Caco-2 (cell line): ENCODE measurements at regions not wholly inside any gene's neighbourhood (a gene's known extent, or its start where the extent isn't known, plus 50 kb on each side); places are given as distances from the start of the nearest gene placed in this dataset.

Experiments
- BruUV-seq: library from RNA; stranded (reverse); fragments of 400-500 nt; replicated peaks from 2 replicates; lab custom pipeline; 2021; lab: Mats Ljungman, UMichigan
- CTCF ChIA-PET: fragments of 300-600 bp; sonication (Branson Sonifier 250); formaldehyde crosslinking; loops from one replicate; lab custom pipeline; 2022; ENCODE audit warnings: antibody characterized with exemption; lab: Charles Lee
- POLR2A ChIA-PET: fragments of 300-600 bp; sonication (Branson Sonifier 250); formaldehyde crosslinking; loops from one replicate; lab custom pipeline; 2022; ENCODE audit warnings: antibody characterized with exemption; lab: Charles Lee
- DNase-seq, 2 experiments: peaks; one replicate each; pipeline versions ENCODE4 v3.0.0 to v3.0.0-alpha.2; 2020 to 2022
- H3K27me3 ChIP-seq: replicated peaks from 2 replicates; pipeline ENCODE4 v1.6.0; 2011; ENCODE audit warnings: low read length; ENCODE audit not compliant: control insufficient read depth, insufficient read depth
- H3K36me3 ChIP-seq: 2 replicates; pipeline ENCODE4 v1.5.1; 2011; ENCODE audit warnings: low read length; ENCODE audit not compliant: control insufficient read depth, insufficient read depth
- H3K4me1 ChIP-seq: fragments of 250-450 bp; sonication (Bioruptor Pico); 2 replicates; pipeline ENCODE4 v1.5.1; 2020; ENCODE audit warnings: mild to moderate bottlenecking
- H3K4me3 ChIP-seq: 2 replicates; pipeline ENCODE4 v1.5.1; 2011; ENCODE audit warnings: low read depth, mild to moderate bottlenecking, control low read depth, low read length
- H3K9me3 ChIP-seq: fragments of 250-450 bp; sonication (Bioruptor Pico); 2 replicates; pipeline ENCODE4 v1.5.1; 2020; ENCODE audit warnings: mild to moderate bottlenecking, moderate library complexity
- H3K27ac Mint-ChIP-seq: one replicate; pipeline ENCODE4 v1.8.0; 2022; ENCODE audit warnings: mixed read lengths; ENCODE audit not compliant: unreplicated experiment
- H3K27me3 Mint-ChIP-seq: one replicate; pipeline ENCODE4 v1.8.0; 2022; ENCODE audit warnings: mixed read lengths; ENCODE audit not compliant: insufficient read depth, unreplicated experiment
- H3K36me3 Mint-ChIP-seq: one replicate; pipeline ENCODE4 v1.8.0; 2022; ENCODE audit warnings: mild to moderate bottlenecking, mixed read lengths; ENCODE audit not compliant: insufficient read depth, unreplicated experiment
- H3K4me1 Mint-ChIP-seq: one replicate; pipeline ENCODE4 v1.8.0; 2022; ENCODE audit warnings: low read depth, mixed read lengths; ENCODE audit not compliant: unreplicated experiment
- H3K4me3 Mint-ChIP-seq: one replicate; pipeline ENCODE4 v1.8.0; 2022; ENCODE audit warnings: mild to moderate bottlenecking, moderate library complexity, mixed read lengths; ENCODE audit not compliant: unreplicated experiment
- H3K9me3 Mint-ChIP-seq: one replicate; pipeline ENCODE4 v1.8.0; 2022; ENCODE audit warnings: mixed read lengths; ENCODE audit not compliant: unreplicated experiment
- CTCF ChIP-seq, 2 experiments: fragments of 200-600 bp in 1 of 2; IDR thresholded peaks; 1 replicate in 1 of 2; 2 replicates in 1 of 2; pipeline versions ENCODE4 v1.5.1 to v1.8.0; 2011 to 2022; ENCODE audit warnings: antibody characterized with exemption in 1 of 2, control low read depth in 1 of 2, inconsistent platforms in 1 of 2, low read depth in 1 of 2, low read length in 1 of 2, mild to moderate bottlenecking in 1 of 2, moderate library complexity in 1 of 2; ENCODE audit not compliant: insufficient read depth in 1 of 2, severe bottlenecking in 1 of 2, unreplicated experiment in 1 of 2
- intact Hi-C: fragments of 100-400 bp; cut with micrococcal nuclease; formaldehyde crosslinking; loops from one replicate; pipeline ENCODE4 v1.10.0; 2022; ENCODE audit not compliant: unreplicated experiment

GRCh38 chr18:78237864-78238263 is 741.8 kb upstream of the SALL3 start:
- H3K9me3 ChIP-seq = no peaks in the 10 kb centered on the region
- H3K36me3 ChIP-seq = no peaks in the 10 kb centered on the region
- peaks cover 12% of the 10 kb centered on the region for H3K9me3 Mint-ChIP-seq
- intact Hi-C loops = no loop called here
- TF ChIP-seq CTCF (IDR thresholded peaks at IDR 0.05; ENCODE audit: insufficient read depth in 1 of 2, low read depth in 1 of 2, low read length in 1 of 2, severe bottlenecking in 1 of 2, unreplicated experiment in 1 of 2) = no peak
- peaks cover 6% of the 10 kb centered on the region for H3K36me3 Mint-ChIP-seq
- DNase-seq = no peak
- POLR2A ChIA-PET = no interaction called here
- H3K27me3 Mint-ChIP-seq = no peaks in the 10 kb centered on the region
- no peak overlapping the region for H3K4me3 Mint-ChIP-seq
- no TSS peak for BruUV-seq
- CTCF ChIA-PET = no interaction called here
- H3K4me1 Mint-ChIP-seq = no peaks in the 10 kb centered on the region
- H3K27me3 ChIP-seq = no peaks in the 10 kb centered on the region
- H3K4me3 ChIP-seq = no peak overlapping the region
- H3K27ac Mint-ChIP-seq = no peak overlapping the region
- no peaks in the 10 kb centered on the region for H3K4me1 ChIP-seq

- Mint-ChIP-seq H3K4me1 (no peaks in the 10 kb centered on the region), H3K27me3 (no peaks in the 10 kb centered on the region), H3K9me3 (peaks cover 12% of the 10 kb centered on the region), H3K4me3 (no peak overlapping the region), H3K36me3 (peaks cover 6% of the 10 kb centered on the region), H3K27ac (no peak overlapping the region)
- intact Hi-C loops = no loop called here
- no peak for DNase-seq
- Histone ChIP-seq H3K4me1 (no peaks in the 10 kb centered on the region), H3K9me3 (no peaks in the 10 kb centered on the region), H3K36me3 (no peaks in the 10 kb centered on the region), H3K27me3 (no peaks in the 10 kb centered on the region), H3K4me3 (no peak overlapping the region)
- POLR2A ChIA-PET = no interaction called here
- no peak for TF ChIP-seq CTCF (IDR thresholded peaks at IDR 0.05; ENCODE audit: insufficient read depth in 1 of 2, low read depth in 1 of 2, low read length in 1 of 2, severe bottlenecking in 1 of 2, unreplicated experiment in 1 of 2)
- BruUV-seq = no TSS peak
- CTCF ChIA-PET = no interaction called here
Observed at GRCh38 chr18:78238404-78239089, 741.1 kb upstream of the SALL3 start.

- no peaks in the 10 kb centered on the region for H3K27me3 ChIP-seq
- intact Hi-C loops = no loop called here
- H3K9me3 ChIP-seq = no peaks in the 10 kb centered on the region
- BruUV-seq = no TSS peak
- Mint-ChIP-seq H3K27me3 (no peaks in the 10 kb centered on the region), H3K27ac (no peak overlapping the region), H3K4me3 (no peak overlapping the region), H3K9me3 (peaks cover 12% of the 10 kb centered on the region), H3K36me3 (peaks cover 6% of the 10 kb centered on the region), H3K4me1 (no peaks in the 10 kb centered on the region)
- POLR2A ChIA-PET = no interaction called here
- no peak overlapping the region for H3K4me3 ChIP-seq
- no peaks in the 10 kb centered on the region for H3K4me1 ChIP-seq
- H3K36me3 ChIP-seq = no peaks in the 10 kb centered on the region
- TF ChIP-seq CTCF (IDR thresholded peaks at IDR 0.05; ENCODE audit: insufficient read depth in 1 of 2, low read depth in 1 of 2, low read length in 1 of 2, severe bottlenecking in 1 of 2, unreplicated experiment in 1 of 2) = no peak
- CTCF ChIA-PET = no interaction called here
- no peak for DNase-seq
Observed at GRCh38 chr18:78239090-78239457, 740.5 kb upstream of the SALL3 start.
